Parathyroid adenoma (tissue), 2 donors: ENCODE measurements at regions not wholly inside any gene's neighbourhood (a gene's known extent, or its start where the extent isn't known, plus 50 kb on each side); places are given as distances from the start of the nearest gene placed in this dataset.

ENCODE experiments used
- H2AFZ ChIP-seq: fragments of 300-600 bp; sonication (generic); one replicate; pipeline ENCODE4 v1.7.0; 2017; ENCODE audit warnings: antibody characterized with exemption, mild to moderate bottlenecking
- H3K27ac ChIP-seq: fragments of 300-600 bp; sonication (generic); one replicate; pipeline ENCODE4 v1.7.0; 2017
- H3K27me3 ChIP-seq: fragments of 300-600 bp; sonication (generic); one replicate; pipeline ENCODE4 v1.7.0; 2017; ENCODE audit warnings: low read length; ENCODE audit not compliant: control insufficient read depth, insufficient read depth
- H3K36me3 ChIP-seq: fragments of 300-600 bp; sonication (generic); one replicate; pipeline ENCODE4 v1.7.0; 2017; ENCODE audit warnings: low read length; ENCODE audit not compliant: control insufficient read depth, insufficient read depth
- H3K4me1 ChIP-seq: fragments of 300-600 bp; sonication (generic); one replicate; pipeline ENCODE4 v1.7.0; 2017; ENCODE audit warnings: control low read depth
- H3K4me2 ChIP-seq: fragments of 300-600 bp; sonication (generic); one replicate; pipeline ENCODE4 v1.7.0; 2017; ENCODE audit warnings: low read length
- H3K4me3 ChIP-seq: fragments of 300-600 bp; sonication (generic); one replicate; pipeline ENCODE4 v1.7.0; 2017; ENCODE audit warnings: low read depth, low read length
- H3K79me2 ChIP-seq: fragments of 300-600 bp; sonication (generic); one replicate; pipeline ENCODE4 v1.7.0; 2017; ENCODE audit warnings: control low read depth
- H3K9ac ChIP-seq: fragments of 300-600 bp; sonication (generic); one replicate; pipeline ENCODE4 v1.7.0; 2017; ENCODE audit warnings: mild to moderate bottlenecking
- H3K9me3 ChIP-seq: fragments of 300-600 bp; sonication (generic); one replicate; pipeline ENCODE4 v1.7.0; 2017; ENCODE audit warnings: low read length; ENCODE audit not compliant: control insufficient read depth
- CTCF ChIP-seq: fragments of 300-600 bp; sonication (generic); IDR thresholded peaks from one replicate; pipeline ENCODE4 v1.7.0; 2017; ENCODE audit warnings: antibody characterized with exemption, mild to moderate bottlenecking
- donor health status: primary hyperparathyroidism.

- no peaks in the 10 kb centered on the region for H3K36me3 ChIP-seq
- TF ChIP-seq CTCF: no peak
- H3K27ac ChIP-seq: no peak overlapping the region
- H2AFZ ChIP-seq: no peak overlapping the region
- no peaks in the 10 kb centered on the region for H3K9me3 ChIP-seq
- no peak overlapping the region for H3K4me3 ChIP-seq
- H3K27me3 ChIP-seq: no peaks in the 10 kb centered on the region
- no peaks in the 10 kb centered on the region for H3K79me2 ChIP-seq
- H3K4me2 ChIP-seq: no peak overlapping the region
- no peaks in the 10 kb centered on the region for H3K4me1 ChIP-seq
- no peak overlapping the region for H3K9ac ChIP-seq
Observed at GRCh38 chr5:169531631-169532030, 51.9 kb upstream of the SPDL1 start.

DNA sequence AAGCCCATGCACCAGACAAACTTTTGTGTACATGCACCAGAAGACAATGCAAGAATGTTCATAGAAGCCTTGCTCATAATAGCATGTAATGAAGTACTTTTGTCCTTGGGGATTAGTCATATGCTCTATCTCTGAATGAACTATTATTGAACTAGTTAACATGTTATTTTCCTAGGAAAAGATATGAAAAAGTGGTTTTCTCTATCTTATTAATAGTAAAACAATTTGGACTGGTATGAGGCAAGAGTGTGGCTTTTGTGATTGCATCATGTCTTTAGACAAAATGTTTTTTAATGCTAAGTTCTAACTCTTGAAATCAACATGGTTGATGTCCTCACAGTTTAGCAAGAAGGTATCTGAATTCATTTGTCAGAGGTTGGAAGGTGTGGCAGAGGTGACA is 55.7 kb upstream of the SPDL1 start:
- no peaks in the 10 kb centered on the region for H3K4me1 ChIP-seq
- no peaks in the 10 kb centered on the region for H3K79me2 ChIP-seq
- no peaks in the 10 kb centered on the region for H3K36me3 ChIP-seq
- H3K27me3 ChIP-seq: no peaks in the 10 kb centered on the region
- H3K9me3 ChIP-seq: no peaks in the 10 kb centered on the region
- H3K9ac ChIP-seq: no peak overlapping the region
- H3K4me3 ChIP-seq: no peak overlapping the region
- no peak overlapping the region for H3K27ac ChIP-seq
- H2AFZ ChIP-seq: no peak overlapping the region
- no peak for TF ChIP-seq CTCF
- no peak overlapping the region for H3K4me2 ChIP-seq

DNA sequence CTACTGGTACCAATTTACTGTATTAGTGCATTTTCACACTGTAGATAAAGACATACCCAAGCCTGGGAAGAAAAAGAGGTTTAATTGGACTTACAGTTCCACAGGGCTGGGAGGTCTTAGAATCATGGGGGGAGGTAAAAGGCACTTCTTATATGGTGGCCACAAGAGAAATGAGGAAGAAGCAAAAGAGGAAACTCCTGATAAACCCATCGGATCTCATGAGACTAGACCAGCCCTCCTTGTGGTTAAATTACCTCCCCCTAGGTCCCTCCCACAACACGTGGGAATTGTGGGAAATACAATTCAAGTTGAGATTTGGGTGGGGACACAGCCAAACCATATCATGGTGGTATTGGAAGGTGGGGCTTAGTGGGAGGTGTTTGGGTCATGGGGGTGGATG is 56.5 kb upstream of the SPDL1 start:
- no peak overlapping the region for H3K4me2 ChIP-seq
- H3K27me3 ChIP-seq: no peaks in the 10 kb centered on the region
- TF ChIP-seq CTCF: no peak
- H2AFZ ChIP-seq: no peak overlapping the region
- no peaks in the 10 kb centered on the region for H3K36me3 ChIP-seq
- H3K4me1 ChIP-seq: no peaks in the 10 kb centered on the region
- H3K27ac ChIP-seq: no peak overlapping the region
- H3K9ac ChIP-seq: no peak overlapping the region
- H3K79me2 ChIP-seq: no peaks in the 10 kb centered on the region
- H3K4me3 ChIP-seq: no peak overlapping the region
- H3K9me3 ChIP-seq: no peaks in the 10 kb centered on the region

- Histone ChIP-seq H3K4me1 (no peaks in the 10 kb centered on the region), H3K36me3 (no peaks in the 10 kb centered on the region), H2AFZ (no peak overlapping the region), H3K9me3 (no peaks in the 10 kb centered on the region), H3K4me3 (no peak overlapping the region), H3K79me2 (no peaks in the 10 kb centered on the region), H3K27me3 (no peaks in the 10 kb centered on the region), H3K9ac (no peak overlapping the region), H3K27ac (no peak overlapping the region), H3K4me2 (no peak overlapping the region)
- TF ChIP-seq CTCF: no peak
Observed at GRCh38 chr5:169522851-169523250, 60.7 kb upstream of the SPDL1 start.

DNA sequence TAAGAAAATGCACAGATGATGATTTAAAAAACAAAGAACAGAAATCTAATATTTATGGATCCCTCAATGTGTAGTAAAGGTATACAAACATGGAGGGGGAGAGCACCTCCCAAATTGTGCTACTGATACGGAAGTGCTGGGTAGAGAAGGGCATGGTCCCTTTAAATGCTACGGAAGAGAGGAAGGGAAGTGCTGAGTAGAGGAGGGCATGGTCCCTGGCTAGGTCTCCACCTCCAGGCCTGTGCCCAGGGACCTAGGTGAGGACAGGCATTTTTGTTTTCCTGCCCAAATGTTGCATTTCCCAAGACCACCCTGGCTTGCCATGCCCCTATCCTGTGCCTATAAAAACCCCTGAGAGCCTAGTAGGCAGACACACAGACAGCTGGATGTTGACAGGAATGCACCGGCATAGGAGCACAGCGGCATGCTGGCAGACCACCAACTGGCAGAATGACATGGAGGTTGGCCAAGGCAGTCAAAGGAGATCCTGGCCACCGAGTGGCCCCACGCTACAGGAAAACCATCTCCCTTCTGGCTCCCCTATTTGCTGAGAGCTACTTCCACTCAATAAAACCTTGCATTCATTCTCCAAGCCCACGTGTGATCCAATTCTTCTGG is 62.1 kb upstream of the SPDL1 start:
- H3K9ac ChIP-seq: no peak overlapping the region
- no peak for TF ChIP-seq CTCF
- H3K4me1 ChIP-seq: no peaks in the 10 kb centered on the region
- no peak overlapping the region for H2AFZ ChIP-seq
- H3K4me2 ChIP-seq: no peak overlapping the region
- H3K9me3 ChIP-seq: no peaks in the 10 kb centered on the region
- H3K27me3 ChIP-seq: no peaks in the 10 kb centered on the region
- H3K4me3 ChIP-seq: no peak overlapping the region
- H3K27ac ChIP-seq: no peak overlapping the region
- H3K79me2 ChIP-seq: no peaks in the 10 kb centered on the region
- no peaks in the 10 kb centered on the region for H3K36me3 ChIP-seq
